ENCODE measurements at regions not wholly inside any gene's neighbourhood (a gene's known extent, or its start where the extent isn't known, plus 50 kb on each side); places are given as distances from the start of the nearest gene placed in this dataset.

- H3K4me1 ChIP-seq (ENCODE audit: insufficient read depth, low read length, poor library complexity, severe bottlenecking): no peaks in the 10 kb centered on the region
- intact Hi-C loops (cut with micrococcal nuclease; ENCODE audit: unreplicated experiment): no loop called here
- POLR2A ChIA-PET: no interaction called here
- no peaks in the 10 kb centered on the region for H4K20me1 ChIP-seq (ENCODE audit: insufficient read depth, low read length)
- DNase-seq (ENCODE audit: low spot score): no peak
- CTCF ChIA-PET (ENCODE audit: unreplicated experiment): no interaction called here
- no peak overlapping the region for H3K4me2 ChIP-seq (ENCODE audit: low read length)
- H3K9me2 ChIP-seq (ENCODE audit: insufficient read depth, low read length): no peaks in the 10 kb centered on the region
- H3K4me3 ChIP-seq (ENCODE audit: low read depth, low read length, poor library complexity, severe bottlenecking): no peak overlapping the region
- TF ChIP-seq EZH2phosphoT487 (IDR thresholded peaks at IDR 0.05; ENCODE audit: borderline replicate concordance, low read depth, low read length): no peak
- TF ChIP-seq, protein P1, sequence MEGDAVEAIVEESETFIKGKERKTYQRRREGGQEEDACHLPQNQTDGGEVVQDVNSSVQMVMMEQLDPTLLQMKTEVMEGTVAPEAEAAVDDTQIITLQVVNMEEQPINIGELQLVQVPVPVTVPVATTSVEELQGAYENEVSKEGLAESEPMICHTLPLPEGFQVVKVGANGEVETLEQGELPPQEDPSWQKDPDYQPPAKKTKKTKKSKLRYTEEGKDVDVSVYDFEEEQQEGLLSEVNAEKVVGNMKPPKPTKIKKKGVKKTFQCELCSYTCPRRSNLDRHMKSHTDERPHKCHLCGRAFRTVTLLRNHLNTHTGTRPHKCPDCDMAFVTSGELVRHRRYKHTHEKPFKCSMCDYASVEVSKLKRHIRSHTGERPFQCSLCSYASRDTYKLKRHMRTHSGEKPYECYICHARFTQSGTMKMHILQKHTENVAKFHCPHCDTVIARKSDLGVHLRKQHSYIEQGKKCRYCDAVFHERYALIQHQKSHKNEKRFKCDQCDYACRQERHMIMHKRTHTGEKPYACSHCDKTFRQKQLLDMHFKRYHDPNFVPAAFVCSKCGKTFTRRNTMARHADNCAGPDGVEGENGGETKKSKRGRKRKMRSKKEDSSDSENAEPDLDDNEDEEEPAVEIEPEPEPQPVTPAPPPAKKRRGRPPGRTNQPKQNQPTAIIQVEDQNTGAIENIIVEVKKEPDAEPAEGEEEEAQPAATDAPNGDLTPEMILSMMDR (conservative IDR thresholded peaks at IDR 0.05; ENCODE audit: low read length): no peak
- H3K9me3 ChIP-seq (ENCODE audit: low read length): no peaks in the 10 kb centered on the region
- H2AFZ ChIP-seq (ENCODE audit: low read length): no peak overlapping the region
- H3K36me3 ChIP-seq (ENCODE audit: insufficient read depth, low read length): no peaks in the 10 kb centered on the region
- no peaks in the 10 kb centered on the region for H3K79me2 ChIP-seq (ENCODE audit: insufficient read depth, low read depth, low read length)
- H3K27ac ChIP-seq (ENCODE audit: low read depth, low read length, poor library complexity, severe bottlenecking): no peak overlapping the region
- BruUV-seq (replicated peaks): no TSS peak
These were observed 74.9 kb downstream of the SPIN3 start for GRCh38 chrX:56920338-56920997.

GRCh38 chrX:56882581-56882980 is 112.8 kb downstream of the SPIN3 start:
- Histone ChIP-seq H4K20me1 (ENCODE audit: insufficient read depth, low read length) (no peaks in the 10 kb centered on the region), H3K4me1 (ENCODE audit: insufficient read depth, low read length, poor library complexity, severe bottlenecking) (no peaks in the 10 kb centered on the region), H3K36me3 (ENCODE audit: insufficient read depth, low read length) (no peaks in the 10 kb centered on the region), H3K79me2 (ENCODE audit: insufficient read depth, low read depth, low read length) (no peaks in the 10 kb centered on the region), H3K27ac (ENCODE audit: low read depth, low read length, poor library complexity, severe bottlenecking) (no peak overlapping the region), H3K9me3 (ENCODE audit: low read length) (no peaks in the 10 kb centered on the region), H3K4me2 (ENCODE audit: low read length) (no peak overlapping the region), H2AFZ (ENCODE audit: low read length) (no peak overlapping the region), H3K9me2 (ENCODE audit: insufficient read depth, low read length) (no peaks in the 10 kb centered on the region), H3K4me3 (ENCODE audit: low read depth, low read length, poor library complexity, severe bottlenecking) (no peak overlapping the region)
- TF ChIP-seq EZH2phosphoT487 (IDR thresholded peaks at IDR 0.05; ENCODE audit: borderline replicate concordance, low read depth, low read length): no peak
- TF ChIP-seq, protein P1 (conservative IDR thresholded peaks at IDR 0.05; ENCODE audit: low read length): no peak
- ChIA-PET POLR2A (no interaction called here), CTCF (ENCODE audit: unreplicated experiment) (no interaction called here)
- BruUV-seq (replicated peaks): no TSS peak
- intact Hi-C loops (cut with micrococcal nuclease; ENCODE audit: unreplicated experiment): no loop called here
- no peak for DNase-seq (ENCODE audit: low spot score)

Data from OCI-LY7 (cell line).